GM23338 (cell line): ENCODE measurements at regions not wholly inside any gene's neighbourhood (a gene's known extent, or its start where the extent isn't known, plus 50 kb on each side); places are given as distances from the start of the nearest gene placed in this dataset.

Experiments used
- ATAC-seq: fragments of 200-7000 bp; cut with Tn5 transposase; 3 replicates; pipeline ENCODE4 v1.9.1; 2020
- DNase-seq: peaks from one replicate; pipeline ENCODE4 v3.0.0-alpha.2; 2015; ENCODE audit warnings: low spot score
- H2AFZ ChIP-seq: fragments of 200-600 bp; sonication (generic); 2 replicates; pipeline ENCODE4 v1.8.0; 2016; ENCODE audit warnings: antibody characterized with exemption, mild to moderate bottlenecking, moderate library complexity
- H3F3A ChIP-seq: fragments of 200-600 bp; sonication (generic); replicated peaks from 2 replicates; pipeline ENCODE4 v1.8.0; 2017; ENCODE audit warnings: antibody characterized with exemption, mixed run types, low read depth
- H3K27ac ChIP-seq: fragments of 200-600 bp; sonication (generic); 2 replicates; pipeline ENCODE4 v1.6.1; 2016; ENCODE audit warnings: low read depth
- H3K27me3 ChIP-seq: fragments of 200-600 bp; sonication (generic); 2 replicates; pipeline ENCODE4 v1.8.0; 2016; ENCODE audit warnings: mild to moderate bottlenecking, mixed run types, moderate library complexity; ENCODE audit not compliant: insufficient read depth
- H3K36me3 ChIP-seq: fragments of 200-600 bp; sonication (generic); 2 replicates; pipeline ENCODE4 v1.8.0; 2016; ENCODE audit warnings: mild to moderate bottlenecking; ENCODE audit not compliant: insufficient read depth
- H3K4me1 ChIP-seq: fragments of 200-600 bp; sonication (generic); 2 replicates; pipeline ENCODE4 v1.8.0; 2016; ENCODE audit warnings: mild to moderate bottlenecking, moderate library complexity; ENCODE audit not compliant: insufficient read depth
- H3K4me2 ChIP-seq: fragments of 200-600 bp; sonication (generic); 2 replicates; pipeline ENCODE4 v1.7.1; 2017; ENCODE audit warnings: mixed run types
- H3K4me3 ChIP-seq: fragments of 200-600 bp; sonication (generic); 2 replicates; pipeline ENCODE4 v1.6.1; 2016; ENCODE audit warnings: mixed run types
- H3K79me2 ChIP-seq: fragments of 200-600 bp; sonication (generic); replicated peaks from 2 replicates; pipeline ENCODE4 v1.8.0; 2017; ENCODE audit warnings: mild to moderate bottlenecking; ENCODE audit not compliant: insufficient read depth
- H3K9me2 ChIP-seq: fragments of 200-600 bp; sonication (generic); 2 replicates; pipeline ENCODE4 v1.8.0; 2017; ENCODE audit not compliant: insufficient read depth
- H4K20me1 ChIP-seq: fragments of 200-600 bp; sonication (generic); replicated peaks from 2 replicates; pipeline ENCODE4 v1.8.0; 2017; ENCODE audit warnings: mild to moderate bottlenecking; ENCODE audit not compliant: insufficient read depth
- H3K27ac Mint-ChIP-seq: 2 replicates; pipeline ENCODE4 v1.8.0; 2020; ENCODE audit warnings: inconsistent platforms, mild to moderate bottlenecking, moderate library complexity, mixed read lengths
- H3K27me3 Mint-ChIP-seq: 3 replicates; pipeline ENCODE4 v1.8.0; 2022; ENCODE audit warnings: low read depth, mild to moderate bottlenecking, moderate library complexity, mixed read lengths, inconsistent platforms; ENCODE audit not compliant: insufficient read depth, poor library complexity
- H3K36me3 Mint-ChIP-seq: 3 replicates; pipeline ENCODE4 v1.8.0; 2021; ENCODE audit warnings: low read depth, mild to moderate bottlenecking, inconsistent platforms, moderate library complexity, mixed read lengths
- H3K4me1 Mint-ChIP-seq: 3 replicates; pipeline ENCODE4 v1.8.0; 2020; ENCODE audit warnings: mild to moderate bottlenecking, inconsistent platforms, mixed read lengths
- H3K4me3 Mint-ChIP-seq: 3 replicates; pipeline ENCODE4 v1.8.0; 2021; ENCODE audit warnings: moderate library complexity, mild to moderate bottlenecking, inconsistent platforms, mixed read lengths
- H3K9me3 Mint-ChIP-seq: 3 replicates; pipeline ENCODE4 v1.8.0; 2020; ENCODE audit warnings: moderate library complexity, mild to moderate bottlenecking, inconsistent platforms, mixed read lengths
- CREB1 ChIP-seq: fragments of 250-450 bp; sonication (Bioruptor Pico); IDR thresholded peaks from 2 replicates; pipeline ENCODE4 v1.5.0; 2020; ENCODE audit warnings: low read depth, mild to moderate bottlenecking, moderate library complexity
- CTCF ChIP-seq, 2 experiments: fragments of 200-600 bp in 1 of 2; sonication (generic) in 1 of 2; conservative IDR thresholded peaks; 2 replicates each; pipeline versions ENCODE4 v1.5.1 to v1.6.1; 2016 to 2017; ENCODE audit warnings: antibody characterized with exemption in 2 of 2, low read depth in 2 of 2, mild to moderate bottlenecking in 2 of 2, moderate library complexity in 1 of 2
- ETS1 ChIP-seq: IDR thresholded peaks from 2 replicates; pipeline ENCODE4 v1.6.1; 2016; ENCODE audit warnings: antibody characterized with exemption
- EZH2 ChIP-seq: fragments of 200-600 bp; sonication (generic); IDR thresholded peaks from one replicate; pipeline ENCODE4 v1.8.0; 2017; ENCODE audit warnings: antibody characterized with exemption, mild to moderate bottlenecking, low read depth; ENCODE audit not compliant: unreplicated experiment
- EZH2phosphoT487 ChIP-seq: fragments of 200-600 bp; sonication (generic); IDR thresholded peaks from one replicate; pipeline ENCODE4 v1.8.1; 2018; ENCODE audit warnings: antibody characterized with exemption; ENCODE audit not compliant: unreplicated experiment
- JUNB ChIP-seq: IDR thresholded peaks from one replicate; pipeline ENCODE4 v1.6.1; 2016; ENCODE audit warnings: antibody characterized with exemption; ENCODE audit not compliant: unreplicated experiment
- NANOG ChIP-seq: IDR thresholded peaks from 2 replicates; pipeline ENCODE4 v1.6.1; 2016; ENCODE audit warnings: antibody characterized with exemption, borderline replicate concordance
- POLR2AphosphoS5 ChIP-seq: IDR thresholded peaks from 2 replicates; pipeline ENCODE4 v1.6.1; 2016; ENCODE audit warnings: antibody characterized with exemption, low read depth
- REST ChIP-seq: IDR thresholded peaks from one replicate; pipeline ENCODE4 v1.6.1; 2018; ENCODE audit warnings: antibody characterized with exemption; ENCODE audit not compliant: unreplicated experiment
- STAT1 ChIP-seq: IDR thresholded peaks from one replicate; pipeline ENCODE4 v1.6.1; 2016; ENCODE audit warnings: antibody characterized with exemption; ENCODE audit not compliant: unreplicated experiment
- ZNF114 ChIP-seq: fragments of 250-450 bp; sonication (Bioruptor Pico); IDR thresholded peaks from 2 replicates; pipeline ENCODE4 v1.5.0; 2020; ENCODE audit warnings: mild to moderate bottlenecking, moderate library complexity
- ZNF331 ChIP-seq: fragments of 250-450 bp; sonication (Bioruptor Pico); IDR thresholded peaks from 2 replicates; pipeline ENCODE4 v1.5.0; 2020; ENCODE audit warnings: low read depth, mild to moderate bottlenecking, moderate library complexity

- TF ChIP-seq ZNF114 (no peak), CTCF (conservative IDR thresholded peaks at IDR 0.05; ENCODE audit: low read depth in 2 of 2) (no peak), EZH2 (no peak), POLR2AphosphoS5 (no peak)
Observed at GRCh38 chr9:110148384-110148783, 59.6 kb downstream of the C9orf152 start (continued).

GRCh38 chr9:110148891-110149290, 59.1 kb downstream of the C9orf152 start:
- Histone ChIP-seq H4K20me1 (peaks cover 3% of the 10 kb centered on the region; the same call in 1 of the 2 replicates), H2AFZ (no peak overlapping the region), H3K79me2 (peaks cover 78% of the 10 kb centered on the region), H3F3A (no peaks in the 10 kb centered on the region), H3K4me2 (no peak overlapping the region), H3K36me3 (no peaks in the 10 kb centered on the region), H3K4me3 (no peak overlapping the region), H3K4me1 (peaks cover 5% of the 10 kb centered on the region; the same call in 1 of the 2 replicates), H3K27me3 (no peaks in the 10 kb centered on the region), H3K27ac (no peak overlapping the region), H3K9me2 (no peaks in the 10 kb centered on the region)
- Mint-ChIP-seq H3K27ac (no peak overlapping the region), H3K4me3 (no peak overlapping the region), H3K9me3 (peaks cover 11% of the 10 kb centered on the region), H3K36me3 (peaks cover 26% of the 10 kb centered on the region), H3K27me3 (peaks cover 6% of the 10 kb centered on the region), H3K4me1 (peaks cover 11% of the 10 kb centered on the region; the same call in 2 of the 3 replicates)
- DNase-seq, result no peak
- ATAC-seq, result no peak
- TF ChIP-seq ZNF331 (CRISPR knock-in tag), result no peak
- no peak for TF ChIP-seq JUNB
- no peak for TF ChIP-seq REST
- no peak for TF ChIP-seq ZNF114
- TF ChIP-seq ETS1, result no peak
- no peak for TF ChIP-seq NANOG
- no peak for TF ChIP-seq EZH2phosphoT487
- no peak for TF ChIP-seq CREB1 (CRISPR knock-in tag)
- TF ChIP-seq STAT1, result no peak
- no peak for TF ChIP-seq EZH2
- no peak for TF ChIP-seq CTCF (conservative IDR thresholded peaks at IDR 0.05; ENCODE audit: low read depth in 2 of 2)
- no peak for TF ChIP-seq POLR2AphosphoS5
